Cardiac fibroblast (primary cell): ENCODE measurements at regions not wholly inside any gene's neighbourhood (a gene's known extent, or its start where the extent isn't known, plus 50 kb on each side); places are given as distances from the start of the nearest gene placed in this dataset.
"Not testable (repeated sequence)": the region's sequence is repeated elsewhere in the genome, so short reads cannot be mapped to it uniquely, and the experiment has no call there.

Experiments
- DNase-seq, 2 donors: peaks; one replicate each; pipeline versions ENCODE4 v3.0.0 to v3.0.0-alpha.2; 2010; ENCODE audit warnings: low read depth in 2 of 2
- H3K4me3 ChIP-seq, 2 donors: replicated peaks in 1 of 2; 1 replicate in 1 of 2; 2 replicates in 1 of 2; pipeline ENCODE4 v1.5.1; 2011; ENCODE audit warnings: low read depth in 2 of 2, low read length in 2 of 2, mild to moderate bottlenecking in 2 of 2, moderate library complexity in 1 of 2
- CTCF ChIP-seq: IDR thresholded peaks from one replicate; pipeline ENCODE4 v1.5.1; 2011; ENCODE audit warnings: low read depth, mild to moderate bottlenecking, low read length, inconsistent platforms

GRCh38 chr13:80530191-80530590 is 189.3 kb upstream of the SPRY2 start:
- TF ChIP-seq CTCF, result no peak
- H3K4me3 ChIP-seq, result no peak overlapping the region
- no peak for DNase-seq

GRCh38 chr13:80529734-80530133 is 188.8 kb upstream of the SPRY2 start:
- no peak overlapping the region for H3K4me3 ChIP-seq
- peak in 1 of 2 donors; percentile 79 for DNase-seq
- no peak for TF ChIP-seq CTCF

GRCh38 chr13:80528733-80529132 is 187.8 kb upstream of the SPRY2 start:
- peak in 1 of 2 donors; percentile 84 for DNase-seq
- TF ChIP-seq CTCF, result no peak
- H3K4me3 ChIP-seq, result no peak overlapping the region

- no peak for DNase-seq
- no peak for TF ChIP-seq CTCF
- H3K4me3 ChIP-seq, result no peak overlapping the region
Observed at GRCh38 chr13:80527400-80527799, 186.5 kb upstream of the SPRY2 start.

GRCh38 chr13:80524447-80525215 is 183.7 kb upstream of the SPRY2 start:
- H3K4me3 ChIP-seq, result no peak overlapping the region
- DNase-seq, result peak in 1 of 2 donors; percentile 66
- TF ChIP-seq CTCF, result no peak

GRCh38 chr13:80523134-80523533 is 182.2 kb upstream of the SPRY2 start:
- no peak for DNase-seq
- TF ChIP-seq CTCF, result no peak
- no peak overlapping the region for H3K4me3 ChIP-seq

GRCh38 chr13:80522463-80522862 is 181.5 kb upstream of the SPRY2 start:
- DNase-seq, H3K4me3 ChIP-seq: not testable (repeated sequence)
